ENCODE measurements at regions not wholly inside any gene's neighbourhood (a gene's known extent, or its start where the extent isn't known, plus 50 kb on each side); places are given as distances from the start of the nearest gene placed in this dataset.
"Not testable (repeated sequence)": the region's sequence is repeated elsewhere in the genome, so short reads cannot be mapped to it uniquely, and the experiment has no call there.

- H3K4me2 ChIP-seq (ENCODE audit: extremely low read depth, insufficient read depth, low read length); H3K4me3 ChIP-seq (replicated peaks in 1 of 4; ENCODE audit: control extremely low read depth in 1 of 4, insufficient read depth in 1 of 4, low read depth in 3 of 4, low read length in 4 of 4); H3K79me2 ChIP-seq (ENCODE audit: control insufficient read depth, insufficient read depth, low read length); H3K36me3 ChIP-seq (ENCODE audit: control insufficient read depth, insufficient read depth, low read length); H2AFZ ChIP-seq (ENCODE audit: low read length); H3K9me3 ChIP-seq (ENCODE audit: control insufficient read depth, insufficient read depth, low read depth, low read length); H3K27ac ChIP-seq (ENCODE audit: insufficient read depth, low read length); DNase-seq (ENCODE audit: low read depth in 2 of 2); H3K27me3 ChIP-seq (ENCODE audit: control insufficient read depth, insufficient read depth, low read length); H3K4me1 ChIP-seq (ENCODE audit: control insufficient read depth, extremely low read depth, insufficient read depth, low read length); H4K20me1 ChIP-seq (ENCODE audit: control insufficient read depth, extremely low read depth, insufficient read depth, low read length); H3K9ac ChIP-seq (ENCODE audit: insufficient read depth, low read length): not testable (repeated sequence)
Measured at GRCh38 chr2:111282162-111282561, 161.4 kb downstream of the BCL2L11 start.

- H3K9me3 ChIP-seq (ENCODE audit: control insufficient read depth, insufficient read depth, low read depth, low read length); H3K4me3 ChIP-seq (replicated peaks in 1 of 4; ENCODE audit: control extremely low read depth in 1 of 4, insufficient read depth in 1 of 4, low read depth in 3 of 4, low read length in 4 of 4); H2AFZ ChIP-seq (ENCODE audit: low read length); H3K27ac ChIP-seq (ENCODE audit: insufficient read depth, low read length); DNase-seq (ENCODE audit: low read depth in 2 of 2); H3K4me2 ChIP-seq (ENCODE audit: extremely low read depth, insufficient read depth, low read length); H3K79me2 ChIP-seq (ENCODE audit: control insufficient read depth, insufficient read depth, low read length); H3K4me1 ChIP-seq (ENCODE audit: control insufficient read depth, extremely low read depth, insufficient read depth, low read length); H3K36me3 ChIP-seq (ENCODE audit: control insufficient read depth, insufficient read depth, low read length); H4K20me1 ChIP-seq (ENCODE audit: control insufficient read depth, extremely low read depth, insufficient read depth, low read length); H3K27me3 ChIP-seq (ENCODE audit: control insufficient read depth, insufficient read depth, low read length); H3K9ac ChIP-seq (ENCODE audit: insufficient read depth, low read length): not testable (repeated sequence)
Measured at GRCh38 chr2:111287646-111288568, 167.2 kb downstream of the BCL2L11 start.

- not testable (repeated sequence) for H2AFZ ChIP-seq (ENCODE audit: low read length); H3K79me2 ChIP-seq (ENCODE audit: control insufficient read depth, insufficient read depth, low read length); H3K9me3 ChIP-seq (ENCODE audit: control insufficient read depth, insufficient read depth, low read depth, low read length); H3K27me3 ChIP-seq (ENCODE audit: control insufficient read depth, insufficient read depth, low read length); H3K4me2 ChIP-seq (ENCODE audit: extremely low read depth, insufficient read depth, low read length); H3K4me3 ChIP-seq (replicated peaks in 1 of 4; ENCODE audit: control extremely low read depth in 1 of 4, insufficient read depth in 1 of 4, low read depth in 3 of 4, low read length in 4 of 4); H3K27ac ChIP-seq (ENCODE audit: insufficient read depth, low read length); DNase-seq (ENCODE audit: low read depth in 2 of 2); H4K20me1 ChIP-seq (ENCODE audit: control insufficient read depth, extremely low read depth, insufficient read depth, low read length); H3K4me1 ChIP-seq (ENCODE audit: control insufficient read depth, extremely low read depth, insufficient read depth, low read length); H3K9ac ChIP-seq (ENCODE audit: insufficient read depth, low read length); H3K36me3 ChIP-seq (ENCODE audit: control insufficient read depth, insufficient read depth, low read length)
Measured at GRCh38 chr2:111290370-111290769, 169.7 kb downstream of the BCL2L11 start.

GRCh38 chr2:111291566-111291965, 170.9 kb downstream of the BCL2L11 start:
- not testable (repeated sequence) for H3K9ac ChIP-seq (ENCODE audit: insufficient read depth, low read length); H2AFZ ChIP-seq (ENCODE audit: low read length); H3K4me1 ChIP-seq (ENCODE audit: control insufficient read depth, extremely low read depth, insufficient read depth, low read length); H3K36me3 ChIP-seq (ENCODE audit: control insufficient read depth, insufficient read depth, low read length); H3K4me2 ChIP-seq (ENCODE audit: extremely low read depth, insufficient read depth, low read length); DNase-seq (ENCODE audit: low read depth in 2 of 2); H3K27me3 ChIP-seq (ENCODE audit: control insufficient read depth, insufficient read depth, low read length); H3K4me3 ChIP-seq (replicated peaks in 1 of 4; ENCODE audit: control extremely low read depth in 1 of 4, insufficient read depth in 1 of 4, low read depth in 3 of 4, low read length in 4 of 4); H3K79me2 ChIP-seq (ENCODE audit: control insufficient read depth, insufficient read depth, low read length); H4K20me1 ChIP-seq (ENCODE audit: control insufficient read depth, extremely low read depth, insufficient read depth, low read length); H3K9me3 ChIP-seq (ENCODE audit: control insufficient read depth, insufficient read depth, low read depth, low read length); H3K27ac ChIP-seq (ENCODE audit: insufficient read depth, low read length)

- H3K27ac ChIP-seq (ENCODE audit: insufficient read depth, low read length); H3K27me3 ChIP-seq (ENCODE audit: control insufficient read depth, insufficient read depth, low read length); DNase-seq (ENCODE audit: low read depth in 2 of 2); H3K36me3 ChIP-seq (ENCODE audit: control insufficient read depth, insufficient read depth, low read length); H3K4me2 ChIP-seq (ENCODE audit: extremely low read depth, insufficient read depth, low read length); H3K79me2 ChIP-seq (ENCODE audit: control insufficient read depth, insufficient read depth, low read length); H3K9me3 ChIP-seq (ENCODE audit: control insufficient read depth, insufficient read depth, low read depth, low read length); H4K20me1 ChIP-seq (ENCODE audit: control insufficient read depth, extremely low read depth, insufficient read depth, low read length); H3K4me3 ChIP-seq (replicated peaks in 1 of 4; ENCODE audit: control extremely low read depth in 1 of 4, insufficient read depth in 1 of 4, low read depth in 3 of 4, low read length in 4 of 4); H3K4me1 ChIP-seq (ENCODE audit: control insufficient read depth, extremely low read depth, insufficient read depth, low read length); H2AFZ ChIP-seq (ENCODE audit: low read length); H3K9ac ChIP-seq (ENCODE audit: insufficient read depth, low read length): not testable (repeated sequence)
Measured at GRCh38 chr2:111292232-111292968, 171.7 kb downstream of the BCL2L11 start.

- H3K27ac ChIP-seq (ENCODE audit: insufficient read depth, low read length); H3K9me3 ChIP-seq (ENCODE audit: control insufficient read depth, insufficient read depth, low read depth, low read length); H3K4me1 ChIP-seq (ENCODE audit: control insufficient read depth, extremely low read depth, insufficient read depth, low read length); H4K20me1 ChIP-seq (ENCODE audit: control insufficient read depth, extremely low read depth, insufficient read depth, low read length); H3K79me2 ChIP-seq (ENCODE audit: control insufficient read depth, insufficient read depth, low read length); H2AFZ ChIP-seq (ENCODE audit: low read length); H3K27me3 ChIP-seq (ENCODE audit: control insufficient read depth, insufficient read depth, low read length); H3K4me3 ChIP-seq (replicated peaks in 1 of 4; ENCODE audit: control extremely low read depth in 1 of 4, insufficient read depth in 1 of 4, low read depth in 3 of 4, low read length in 4 of 4); H3K4me2 ChIP-seq (ENCODE audit: extremely low read depth, insufficient read depth, low read length); DNase-seq (ENCODE audit: low read depth in 2 of 2); H3K9ac ChIP-seq (ENCODE audit: insufficient read depth, low read length); H3K36me3 ChIP-seq (ENCODE audit: control insufficient read depth, insufficient read depth, low read length): not testable (repeated sequence)
Measured at GRCh38 chr2:111294699-111295098, 174.0 kb downstream of the BCL2L11 start.
